ENCODE measurements at regions not wholly inside any gene's neighbourhood (a gene's known extent, or its start where the extent isn't known, plus 50 kb on each side); places are given as distances from the start of the nearest gene placed in this dataset.

DNA sequence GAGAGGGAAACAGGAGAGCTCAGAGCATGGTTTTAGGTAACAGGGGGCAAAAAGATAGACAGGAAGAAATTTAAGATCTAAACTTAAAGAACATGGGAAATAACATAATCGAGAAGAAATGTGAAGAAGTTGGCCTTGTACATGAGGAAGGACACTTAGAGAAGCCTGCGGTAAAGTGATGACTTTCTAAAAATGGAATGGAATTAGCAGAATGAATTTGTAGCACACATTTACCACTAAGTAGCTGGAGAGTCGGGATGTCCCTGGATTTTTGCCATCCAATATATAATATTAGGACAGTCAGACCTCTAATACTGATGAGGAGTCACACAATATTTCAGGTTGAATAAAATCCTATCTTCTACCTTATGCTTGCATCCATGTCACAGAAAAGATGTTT is 77.7 kb upstream of the C1orf87 start:
- TF ChIP-seq, protein P1, sequence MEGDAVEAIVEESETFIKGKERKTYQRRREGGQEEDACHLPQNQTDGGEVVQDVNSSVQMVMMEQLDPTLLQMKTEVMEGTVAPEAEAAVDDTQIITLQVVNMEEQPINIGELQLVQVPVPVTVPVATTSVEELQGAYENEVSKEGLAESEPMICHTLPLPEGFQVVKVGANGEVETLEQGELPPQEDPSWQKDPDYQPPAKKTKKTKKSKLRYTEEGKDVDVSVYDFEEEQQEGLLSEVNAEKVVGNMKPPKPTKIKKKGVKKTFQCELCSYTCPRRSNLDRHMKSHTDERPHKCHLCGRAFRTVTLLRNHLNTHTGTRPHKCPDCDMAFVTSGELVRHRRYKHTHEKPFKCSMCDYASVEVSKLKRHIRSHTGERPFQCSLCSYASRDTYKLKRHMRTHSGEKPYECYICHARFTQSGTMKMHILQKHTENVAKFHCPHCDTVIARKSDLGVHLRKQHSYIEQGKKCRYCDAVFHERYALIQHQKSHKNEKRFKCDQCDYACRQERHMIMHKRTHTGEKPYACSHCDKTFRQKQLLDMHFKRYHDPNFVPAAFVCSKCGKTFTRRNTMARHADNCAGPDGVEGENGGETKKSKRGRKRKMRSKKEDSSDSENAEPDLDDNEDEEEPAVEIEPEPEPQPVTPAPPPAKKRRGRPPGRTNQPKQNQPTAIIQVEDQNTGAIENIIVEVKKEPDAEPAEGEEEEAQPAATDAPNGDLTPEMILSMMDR (IDR thresholded peaks at IDR 0.05) = no peak
- DNase-seq (no peak), ATAC-seq (no peak)
- Histone ChIP-seq H3K9me3 (ENCODE audit: control insufficient read depth, insufficient read depth, low read length) (no peaks in the 10 kb centered on the region), H3K27ac (ENCODE audit: low read length) (no peak overlapping the region), H3K4me3 (ENCODE audit: low read length) (no peak overlapping the region), H3K4me1 (ENCODE audit: control insufficient read depth, insufficient read depth, low read length) (no peaks in the 10 kb centered on the region), H3K36me3 (ENCODE audit: control insufficient read depth, insufficient read depth, low read length) (no peaks in the 10 kb centered on the region), H3K27me3 (ENCODE audit: control insufficient read depth, insufficient read depth, low read length) (no peaks in the 10 kb centered on the region)
- intact Hi-C loops (cut with micrococcal nuclease) = no loop called here
- H3K27me3 Mint-ChIP-seq (ENCODE audit: low read depth in 2 of 2) = peaks cover 0 to 3% of the 10 kb centered on the region in 2 donors
- H3K4me1 Mint-ChIP-seq = no peaks in the 10 kb centered on the region
- 96% methylated on average over 3 of the region's 3 CpGs for WGBS (ENCODE audit: insufficient coverage)
- no peak overlapping the region for H3K4me3 Mint-ChIP-seq
- no peaks in the 10 kb centered on the region for H3K36me3 Mint-ChIP-seq
- no peak overlapping the region for H3K27ac Mint-ChIP-seq
- H3K9me3 Mint-ChIP-seq = peaks cover 0 to 2% of the 10 kb centered on the region in 2 donors

DNA sequence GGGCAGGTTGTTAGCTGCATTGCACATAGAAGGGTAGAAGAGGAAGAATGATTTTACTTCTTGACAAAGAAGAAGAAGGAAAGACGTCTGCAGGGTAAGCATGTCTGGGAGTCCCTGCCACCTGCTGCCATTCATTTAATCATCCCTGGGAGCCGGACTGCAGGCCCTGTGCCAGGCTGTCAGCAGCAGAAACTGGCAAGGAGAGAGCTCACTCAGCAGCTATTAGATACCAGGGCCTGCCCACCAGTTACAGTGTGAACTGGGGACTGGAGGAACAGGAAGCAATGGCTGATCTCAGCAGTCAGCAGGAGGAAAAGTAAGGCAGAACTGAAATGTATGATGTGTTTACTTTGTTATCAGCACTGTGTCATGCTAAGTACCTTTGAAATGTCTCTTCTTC is 75.7 kb upstream of the C1orf87 start:
- DNase-seq = no peak
- H3K9me3 ChIP-seq (ENCODE audit: control insufficient read depth, insufficient read depth, low read length) = no peaks in the 10 kb centered on the region
- Mint-ChIP-seq H3K27ac (no peak overlapping the region), H3K4me3 (no peak overlapping the region), H3K4me1 (no peaks in the 10 kb centered on the region), H3K36me3 (no peaks in the 10 kb centered on the region), H3K9me3 (peaks cover 0 to 2% of the 10 kb centered on the region in 2 donors), H3K27me3 (ENCODE audit: low read depth in 2 of 2) (peaks cover 3 to 7% of the 10 kb centered on the region in 2 donors)
- 20% methylated on average over 2 of the region's 2 CpGs for WGBS (ENCODE audit: insufficient coverage)
- H3K27me3 ChIP-seq (ENCODE audit: control insufficient read depth, insufficient read depth, low read length) = no peaks in the 10 kb centered on the region
- ATAC-seq = no peak
- H3K27ac ChIP-seq (ENCODE audit: low read length) = no peak overlapping the region
- TF ChIP-seq, protein P1 (IDR thresholded peaks at IDR 0.05) = no peak
- no peak overlapping the region for H3K4me3 ChIP-seq (ENCODE audit: low read length)
- intact Hi-C loops (cut with micrococcal nuclease) = no loop called here
- no peaks in the 10 kb centered on the region for H3K4me1 ChIP-seq (ENCODE audit: control insufficient read depth, insufficient read depth, low read length)
- H3K36me3 ChIP-seq (ENCODE audit: control insufficient read depth, insufficient read depth, low read length) = no peaks in the 10 kb centered on the region

DNA sequence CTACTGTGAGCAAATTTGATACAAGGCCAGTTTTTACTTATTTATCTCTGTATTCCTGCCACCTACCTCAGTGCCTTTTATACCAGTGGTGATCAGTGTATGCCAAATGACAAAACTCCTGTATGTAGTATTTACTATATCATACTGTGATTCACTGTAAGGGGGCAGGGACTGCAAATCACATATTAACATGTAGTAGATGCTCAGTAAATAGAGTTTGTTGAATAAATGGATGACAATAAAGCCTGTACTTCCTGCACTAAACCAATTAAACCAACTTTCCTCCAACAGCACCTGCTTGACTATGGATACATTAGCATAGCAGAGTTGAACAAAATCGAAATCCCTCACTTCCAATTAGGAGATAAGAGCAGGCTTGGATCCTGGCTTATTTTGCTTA is 73.3 kb upstream of the C1orf87 start:
- H3K4me3 Mint-ChIP-seq = no peak overlapping the region
- WGBS (ENCODE audit: insufficient coverage) = 92% methylated on average over 1 of the region's 1 CpG

DNA sequence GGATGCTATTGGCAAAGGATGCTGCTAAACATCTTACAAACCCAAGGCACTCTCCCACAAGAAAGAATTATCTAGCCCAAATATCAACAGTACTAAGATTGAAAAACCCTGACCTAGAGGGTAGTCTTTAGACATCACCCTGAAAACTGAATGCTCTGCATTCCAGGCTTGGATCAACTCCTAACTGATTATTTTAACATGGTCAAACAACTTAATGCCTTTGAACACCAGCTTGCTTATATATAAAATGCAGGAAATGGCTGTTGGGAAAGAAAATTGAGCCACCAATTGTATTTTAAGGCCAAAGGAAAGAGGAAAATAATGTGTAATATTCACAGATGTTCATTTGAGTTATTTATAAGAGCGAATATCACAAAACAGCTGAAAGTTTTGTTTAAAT is 72.2 kb upstream of the C1orf87 start:
- TF ChIP-seq, protein P1 (IDR thresholded peaks at IDR 0.05) = no peak
- Histone ChIP-seq H3K36me3 (ENCODE audit: control insufficient read depth, insufficient read depth, low read length) (no peaks in the 10 kb centered on the region), H3K4me1 (ENCODE audit: control insufficient read depth, insufficient read depth, low read length) (no peaks in the 10 kb centered on the region), H3K9me3 (ENCODE audit: control insufficient read depth, insufficient read depth, low read length) (no peaks in the 10 kb centered on the region), H3K4me3 (ENCODE audit: low read length) (no peak overlapping the region), H3K27ac (ENCODE audit: low read length) (no peak overlapping the region), H3K27me3 (ENCODE audit: control insufficient read depth, insufficient read depth, low read length) (no peaks in the 10 kb centered on the region)
- ATAC-seq (no peak), DNase-seq (no peak)
- Mint-ChIP-seq H3K36me3 (no peaks in the 10 kb centered on the region), H3K27me3 (ENCODE audit: low read depth in 2 of 2) (peaks cover 3 to 7% of the 10 kb centered on the region in 2 donors), H3K27ac (no peak overlapping the region), H3K9me3 (no peaks in the 10 kb centered on the region), H3K4me3 (no peak overlapping the region), H3K4me1 (no peaks in the 10 kb centered on the region)
- WGBS (ENCODE audit: insufficient coverage) = no CpG with 5 or more reads among the region's 1 CpG
- intact Hi-C loops (cut with micrococcal nuclease) = no loop called here

More for the DNA sequence above, 73.3 kb upstream of the C1orf87 start:
- no peak for DNase-seq
- ATAC-seq = no peak
- no peak overlapping the region for H3K4me3 ChIP-seq (ENCODE audit: low read length)
- no peaks in the 10 kb centered on the region for H3K36me3 ChIP-seq (ENCODE audit: control insufficient read depth, insufficient read depth, low read length)
- Mint-ChIP-seq H3K4me1 (no peaks in the 10 kb centered on the region), H3K27me3 (ENCODE audit: low read depth in 2 of 2) (peaks cover 3 to 7% of the 10 kb centered on the region in 2 donors), H3K36me3 (no peaks in the 10 kb centered on the region), H3K27ac (no peak overlapping the region), H3K9me3 (peaks cover 0 to 2% of the 10 kb centered on the region in 2 donors)
- no peaks in the 10 kb centered on the region for H3K4me1 ChIP-seq (ENCODE audit: control insufficient read depth, insufficient read depth, low read length)
- no peaks in the 10 kb centered on the region for H3K27me3 ChIP-seq (ENCODE audit: control insufficient read depth, insufficient read depth, low read length)
- TF ChIP-seq, protein P1 (IDR thresholded peaks at IDR 0.05) = no peak
- intact Hi-C loops (cut with micrococcal nuclease) = no loop called here
- H3K9me3 ChIP-seq (ENCODE audit: control insufficient read depth, insufficient read depth, low read length) = no peaks in the 10 kb centered on the region
- no peak overlapping the region for H3K27ac ChIP-seq (ENCODE audit: low read length)
